ENCODE measurements at regions not wholly inside any gene's neighbourhood (a gene's known extent, or its start where the extent isn't known, plus 50 kb on each side); places are given as distances from the start of the nearest gene placed in this dataset.

DNA sequence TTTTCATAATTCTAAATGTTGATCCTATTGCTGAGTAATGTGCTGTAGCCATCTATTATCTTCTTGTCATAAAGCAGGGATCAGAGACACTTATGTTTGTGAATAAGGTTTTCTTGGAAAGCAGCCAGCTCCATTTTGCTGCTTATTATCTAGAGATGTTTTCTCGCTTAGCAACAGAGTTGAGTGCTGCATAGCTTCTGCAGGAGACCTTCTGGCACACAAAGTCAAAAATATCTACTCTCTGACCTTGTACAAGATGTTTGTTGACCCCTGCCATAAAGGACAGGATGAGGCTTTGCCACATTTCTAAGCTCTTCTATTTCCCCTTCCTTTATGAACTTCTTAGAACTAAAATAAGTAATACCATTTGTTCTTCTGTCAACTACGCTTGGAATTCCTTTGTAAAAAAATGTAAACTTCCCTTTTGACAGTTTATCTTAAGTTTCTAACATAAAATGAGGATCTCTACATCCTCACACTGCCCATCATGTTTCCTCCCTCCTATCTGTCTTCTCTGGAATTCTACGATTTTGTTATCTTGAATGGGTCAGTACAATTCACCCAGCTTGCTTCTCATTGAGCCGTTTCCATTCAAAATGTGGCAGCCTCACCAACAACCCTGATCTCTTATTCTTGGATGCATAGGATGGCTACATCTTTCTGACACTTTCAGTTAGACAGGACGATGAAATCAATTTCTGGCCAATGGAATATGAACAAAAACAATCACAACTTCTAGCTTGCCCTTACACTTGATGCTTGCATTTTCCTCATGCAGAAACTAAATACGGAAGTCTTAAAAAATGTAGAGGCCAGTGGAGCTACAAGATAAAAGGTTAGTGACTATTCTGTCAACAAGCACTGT, 1377.0 kb downstream of the SUCLG1 start:
- TF ChIP-seq, protein P1, sequence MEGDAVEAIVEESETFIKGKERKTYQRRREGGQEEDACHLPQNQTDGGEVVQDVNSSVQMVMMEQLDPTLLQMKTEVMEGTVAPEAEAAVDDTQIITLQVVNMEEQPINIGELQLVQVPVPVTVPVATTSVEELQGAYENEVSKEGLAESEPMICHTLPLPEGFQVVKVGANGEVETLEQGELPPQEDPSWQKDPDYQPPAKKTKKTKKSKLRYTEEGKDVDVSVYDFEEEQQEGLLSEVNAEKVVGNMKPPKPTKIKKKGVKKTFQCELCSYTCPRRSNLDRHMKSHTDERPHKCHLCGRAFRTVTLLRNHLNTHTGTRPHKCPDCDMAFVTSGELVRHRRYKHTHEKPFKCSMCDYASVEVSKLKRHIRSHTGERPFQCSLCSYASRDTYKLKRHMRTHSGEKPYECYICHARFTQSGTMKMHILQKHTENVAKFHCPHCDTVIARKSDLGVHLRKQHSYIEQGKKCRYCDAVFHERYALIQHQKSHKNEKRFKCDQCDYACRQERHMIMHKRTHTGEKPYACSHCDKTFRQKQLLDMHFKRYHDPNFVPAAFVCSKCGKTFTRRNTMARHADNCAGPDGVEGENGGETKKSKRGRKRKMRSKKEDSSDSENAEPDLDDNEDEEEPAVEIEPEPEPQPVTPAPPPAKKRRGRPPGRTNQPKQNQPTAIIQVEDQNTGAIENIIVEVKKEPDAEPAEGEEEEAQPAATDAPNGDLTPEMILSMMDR (IDR thresholded peaks at IDR 0.05), result no peak
- TF ChIP-seq POLR2A (IDR thresholded peaks at IDR 0.05), result no peak
